ENCODE measurements at regions not wholly inside any gene's neighbourhood (a gene's known extent, or its start where the extent isn't known, plus 50 kb on each side); places are given as distances from the start of the nearest gene placed in this dataset.
"Not testable (repeated sequence)": the region's sequence is repeated elsewhere in the genome, so short reads cannot be mapped to it uniquely, and the experiment has no call there.

DNA sequence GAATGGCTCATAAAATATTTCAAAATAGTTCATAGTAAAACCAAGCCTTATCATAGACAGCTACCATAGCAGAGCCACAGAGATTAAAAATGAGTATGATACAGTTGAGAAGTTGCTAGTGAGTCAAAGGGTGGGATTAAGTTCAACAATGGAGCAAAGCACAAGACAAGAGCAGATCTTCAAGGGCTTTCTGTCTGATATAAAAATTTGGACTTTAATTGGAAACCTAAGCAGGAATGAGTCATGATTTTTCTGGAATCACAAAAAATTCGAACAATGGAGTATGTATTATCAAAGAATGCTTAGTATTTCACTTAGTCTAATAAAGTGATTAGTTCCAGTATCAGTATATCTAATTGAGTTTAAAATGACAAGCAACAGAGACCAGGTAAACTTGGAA lies 487.3 kb upstream of the NETO1 start:
- no peak overlapping the region for H3K27ac ChIP-seq

DNA sequence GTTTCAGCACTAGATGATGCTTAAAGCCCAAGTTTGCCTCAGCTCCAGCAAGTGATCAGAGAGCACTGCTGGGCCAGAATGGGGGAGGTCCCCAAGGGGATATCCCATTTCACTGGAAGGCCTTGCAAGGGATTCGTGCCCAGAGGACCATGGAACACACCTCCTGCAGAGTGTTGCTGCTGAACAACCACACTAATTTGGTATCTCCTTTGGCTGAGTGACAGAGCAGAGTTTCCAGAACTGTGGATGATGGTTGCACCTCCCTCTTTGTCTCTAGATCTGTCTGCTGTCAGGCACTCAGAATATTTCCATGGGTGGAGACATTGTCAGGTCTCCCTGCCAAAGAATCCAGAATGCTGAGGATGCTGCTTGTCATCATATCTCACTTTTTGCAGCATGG lies 484.8 kb upstream of the NETO1 start:
- no peaks in the 10 kb centered on the region for H3K36me3 ChIP-seq
- no peak overlapping the region for H3K27ac ChIP-seq
- no peaks in the 10 kb centered on the region for H3K4me1 ChIP-seq
- H3K27me3 ChIP-seq (ENCODE audit: low read depth): no peaks in the 10 kb centered on the region
- TF ChIP-seq, protein P1, sequence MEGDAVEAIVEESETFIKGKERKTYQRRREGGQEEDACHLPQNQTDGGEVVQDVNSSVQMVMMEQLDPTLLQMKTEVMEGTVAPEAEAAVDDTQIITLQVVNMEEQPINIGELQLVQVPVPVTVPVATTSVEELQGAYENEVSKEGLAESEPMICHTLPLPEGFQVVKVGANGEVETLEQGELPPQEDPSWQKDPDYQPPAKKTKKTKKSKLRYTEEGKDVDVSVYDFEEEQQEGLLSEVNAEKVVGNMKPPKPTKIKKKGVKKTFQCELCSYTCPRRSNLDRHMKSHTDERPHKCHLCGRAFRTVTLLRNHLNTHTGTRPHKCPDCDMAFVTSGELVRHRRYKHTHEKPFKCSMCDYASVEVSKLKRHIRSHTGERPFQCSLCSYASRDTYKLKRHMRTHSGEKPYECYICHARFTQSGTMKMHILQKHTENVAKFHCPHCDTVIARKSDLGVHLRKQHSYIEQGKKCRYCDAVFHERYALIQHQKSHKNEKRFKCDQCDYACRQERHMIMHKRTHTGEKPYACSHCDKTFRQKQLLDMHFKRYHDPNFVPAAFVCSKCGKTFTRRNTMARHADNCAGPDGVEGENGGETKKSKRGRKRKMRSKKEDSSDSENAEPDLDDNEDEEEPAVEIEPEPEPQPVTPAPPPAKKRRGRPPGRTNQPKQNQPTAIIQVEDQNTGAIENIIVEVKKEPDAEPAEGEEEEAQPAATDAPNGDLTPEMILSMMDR (IDR thresholded peaks at IDR 0.05): no peak
- H3K9me3 ChIP-seq: no peaks in the 10 kb centered on the region
- intact Hi-C loops (cut with DNase I): no loop called here
- no peak for ATAC-seq
- H3K4me3 ChIP-seq: no peak overlapping the region
- no peak for DNase-seq

More for the DNA sequence above, 487.3 kb upstream of the NETO1 start:
- intact Hi-C loops (cut with DNase I): no loop called here
- H3K4me3 ChIP-seq: no peak overlapping the region
- ATAC-seq (no peak), DNase-seq (no peak)
- no peaks in the 10 kb centered on the region for H3K9me3 ChIP-seq
- no peaks in the 10 kb centered on the region for H3K27me3 ChIP-seq (ENCODE audit: low read depth)
- no peaks in the 10 kb centered on the region for H3K4me1 ChIP-seq
- H3K36me3 ChIP-seq: no peaks in the 10 kb centered on the region
- TF ChIP-seq, protein P1 (IDR thresholded peaks at IDR 0.05): no peak

DNA sequence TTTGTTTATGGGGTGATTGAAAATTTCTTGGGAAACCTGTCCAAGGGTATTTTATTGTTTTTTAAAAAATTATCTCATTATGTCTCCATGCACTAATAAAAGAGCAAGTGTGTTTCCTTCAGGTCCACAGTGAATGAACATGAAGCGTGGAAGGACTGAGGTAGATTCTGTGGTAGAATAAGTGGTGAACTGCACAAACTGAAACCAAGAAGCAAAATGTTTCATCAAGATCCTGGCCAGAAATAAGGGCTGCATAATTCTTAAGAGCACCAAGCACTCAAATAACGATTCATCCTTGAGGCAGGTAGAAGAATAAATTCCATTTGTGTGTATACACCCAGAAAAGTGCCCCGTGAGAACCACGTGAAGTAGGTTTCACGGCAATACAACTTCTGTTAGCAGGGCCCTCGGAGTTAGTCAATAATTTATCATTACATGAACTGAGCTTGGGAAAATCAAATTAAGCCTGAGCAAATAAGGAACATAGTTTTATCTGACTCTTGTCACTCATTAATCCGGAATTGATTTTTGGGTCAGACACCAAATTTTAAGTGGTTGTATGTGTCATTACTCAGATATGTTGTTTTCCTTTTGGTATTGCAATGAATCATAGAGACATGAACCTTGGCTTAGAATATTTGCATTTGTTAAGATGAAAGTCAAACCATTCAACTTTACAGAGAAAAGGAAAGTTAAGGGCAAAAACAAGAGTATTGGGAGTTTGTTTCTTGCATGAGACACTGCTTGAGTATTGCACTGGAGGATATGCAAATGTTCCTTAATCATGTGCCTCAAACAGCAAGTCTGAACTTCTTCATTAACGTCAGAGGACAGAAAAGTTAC lies 472.6 kb upstream of the NETO1 start:
- Histone ChIP-seq H3K4me3 (no peak overlapping the region), H3K27me3 (ENCODE audit: low read depth) (no peaks in the 10 kb centered on the region), H3K4me1 (no peaks in the 10 kb centered on the region), H3K27ac (no peak overlapping the region), H3K36me3 (no peaks in the 10 kb centered on the region), H3K9me3 (no peaks in the 10 kb centered on the region)
- TF ChIP-seq, protein P1 (IDR thresholded peaks at IDR 0.05): no peak
- peak; percentile 46 to 81 for ATAC-seq
- DNase-seq: no peak
- intact Hi-C loops (cut with DNase I): no loop called here

DNA sequence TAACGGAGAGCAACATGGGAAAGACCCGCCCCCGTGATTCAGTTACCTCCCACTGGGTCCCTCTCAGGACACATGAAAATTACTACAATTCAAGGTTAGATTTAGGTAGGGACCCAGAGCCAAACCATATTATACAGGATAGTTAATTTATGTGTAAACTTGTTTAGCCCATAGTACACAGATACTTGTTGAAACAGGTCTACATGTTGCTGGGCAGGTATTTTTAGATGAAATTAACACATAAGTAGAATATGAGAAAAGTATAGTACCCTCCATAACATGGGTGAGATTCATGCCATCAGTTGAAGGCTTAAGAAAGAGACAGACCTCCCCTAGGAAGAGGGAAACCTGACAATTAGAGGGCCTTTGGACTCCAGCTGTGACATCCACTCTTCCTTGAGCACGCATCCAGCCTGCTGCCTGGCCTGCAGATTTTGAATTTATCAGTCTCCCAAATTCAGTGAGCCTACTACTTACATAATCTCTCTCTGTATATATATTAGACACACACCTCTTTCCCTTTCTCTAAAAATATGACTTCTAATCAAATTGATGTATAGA lies 463.5 kb upstream of the NETO1 start:
- no peaks in the 10 kb centered on the region for H3K4me1 ChIP-seq

DNA sequence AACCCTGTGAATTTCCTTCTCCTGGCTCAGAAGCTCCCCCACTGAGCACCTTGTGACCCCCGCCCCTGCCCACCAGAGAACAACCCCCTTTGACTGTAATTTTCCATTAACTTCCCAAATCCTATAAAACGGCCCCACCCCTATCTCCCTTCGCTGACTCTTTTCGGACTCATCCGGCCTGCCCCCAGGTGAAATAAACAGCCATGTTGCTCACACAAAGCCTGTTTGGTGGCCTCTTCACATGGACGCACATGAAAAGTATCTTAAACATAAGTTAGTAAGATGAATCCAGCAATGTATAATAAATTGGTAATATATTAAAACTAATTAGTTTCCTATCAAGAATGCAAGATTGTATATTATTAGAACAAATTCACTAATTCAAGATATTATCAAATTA lies 462.3 kb upstream of the NETO1 start:
- H3K4me1 ChIP-seq; H3K27ac ChIP-seq; H3K27me3 ChIP-seq (ENCODE audit: low read depth); H3K36me3 ChIP-seq; DNase-seq; H3K4me3 ChIP-seq; ATAC-seq; H3K9me3 ChIP-seq; intact Hi-C loops (cut with DNase I): not testable (repeated sequence)

More for the DNA sequence above, 463.5 kb upstream of the NETO1 start:
- H3K9me3 ChIP-seq: no peaks in the 10 kb centered on the region
- DNase-seq (no peak), ATAC-seq (no peak)
- H3K27ac ChIP-seq: no peak overlapping the region
- no peaks in the 10 kb centered on the region for H3K36me3 ChIP-seq
- no peak overlapping the region for H3K4me3 ChIP-seq
- no peaks in the 10 kb centered on the region for H3K27me3 ChIP-seq (ENCODE audit: low read depth)
- TF ChIP-seq, protein P1 (IDR thresholded peaks at IDR 0.05): no peak
- intact Hi-C loops (cut with DNase I): no loop called here

DNA sequence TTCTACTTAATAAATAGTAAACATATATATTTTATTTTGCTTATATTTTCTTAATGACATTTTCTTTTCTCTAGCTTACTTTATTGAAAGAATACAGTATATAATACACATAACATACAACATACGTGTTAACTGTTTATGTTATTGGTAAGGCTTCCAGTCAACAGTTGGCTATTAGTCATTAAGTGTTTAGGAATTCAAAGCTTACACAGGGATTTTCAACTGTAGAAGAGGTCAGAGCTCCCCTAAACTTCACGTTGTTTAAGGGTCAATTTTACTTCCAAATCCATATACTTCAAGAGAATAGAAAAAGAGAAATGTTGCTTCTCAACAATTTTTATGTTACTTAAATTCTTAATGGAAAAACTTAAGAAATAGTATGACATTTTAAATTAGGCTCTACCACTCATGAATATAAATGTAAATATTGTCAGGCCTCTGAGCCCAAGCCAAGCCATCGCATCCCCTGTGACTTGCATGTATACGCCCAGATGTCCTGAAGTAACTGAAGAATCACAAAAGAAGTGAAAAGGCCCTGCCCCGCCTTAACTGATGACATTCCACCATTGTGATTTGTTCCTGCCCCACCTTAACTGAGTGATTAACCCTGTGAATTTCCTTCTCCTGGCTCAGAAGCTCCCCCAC lies 456.5 kb upstream of the NETO1 start:
- H3K9me3 ChIP-seq; H3K4me1 ChIP-seq; H3K36me3 ChIP-seq; H3K27me3 ChIP-seq (ENCODE audit: low read depth); H3K4me3 ChIP-seq; ATAC-seq; intact Hi-C loops (cut with DNase I); H3K27ac ChIP-seq; DNase-seq: not testable (repeated sequence)
